ENCODE measurements at regions not wholly inside any gene's neighbourhood (a gene's known extent, or its start where the extent isn't known, plus 50 kb on each side); places are given as distances from the start of the nearest gene placed in this dataset.

- no peak for TF ChIP-seq EZH2 (IDR thresholded peaks at IDR 0.05)
- TF ChIP-seq POLR2AphosphoS5 (IDR thresholded peaks at IDR 0.05; ENCODE audit: borderline replicate concordance, low read depth, low read length): no peak
Measured at GRCh38 chr1:96559707-96560596, 161.6 kb upstream of the PTBP2 start.

Data from SK-N-MC (cell line).